ENCODE measurements at regions not wholly inside any gene's neighbourhood (a gene's known extent, or its start where the extent isn't known, plus 50 kb on each side); places are given as distances from the start of the nearest gene placed in this dataset.
"Not testable (repeated sequence)": the region's sequence is repeated elsewhere in the genome, so short reads cannot be mapped to it uniquely, and the experiment has no call there.

- H3K4me3 Mint-ChIP-seq; H3K27ac ChIP-seq (ENCODE audit: low read depth, low read length); H3K9me3 ChIP-seq (ENCODE audit: low read length); POLR2A ChIA-PET; H3K4me3 ChIP-seq (ENCODE audit: low read length); H3K9me3 Mint-ChIP-seq; H3K4me1 Mint-ChIP-seq; H3K36me3 ChIP-seq (ENCODE audit: insufficient read depth, low read length); H3K27me3 ChIP-seq (ENCODE audit: insufficient read depth, low read length, poor library complexity, severe bottlenecking); H3K36me3 Mint-ChIP-seq; H3K4me1 ChIP-seq (ENCODE audit: insufficient read depth, low read length); CTCF ChIA-PET; DNase-seq: not testable (repeated sequence)
- Mint-ChIP-seq H3K27me3 (peaks cover 8 to 21% of the 10 kb centered on the region in 2 donors), H3K27ac (peak overlapping the region in 1 of 8 donors; percentile 19)
These were observed 54.6 kb upstream of the CSRP2 start for GRCh38 chr12:76933392-76933791.

- Mint-ChIP-seq H3K27ac (no peak overlapping the region), H3K36me3 (no peaks in the 10 kb centered on the region), H3K9me3 (peaks cover 0 to 4% (median 0%) of the 10 kb centered on the region in 5 donors), H3K4me3 (no peak overlapping the region), H3K27me3 (peaks cover 2 to 29% of the 10 kb centered on the region in 2 donors), H3K4me1 (no peaks in the 10 kb centered on the region)
- Histone ChIP-seq H3K9me3 (ENCODE audit: low read length) (no peaks in the 10 kb centered on the region), H3K4me1 (ENCODE audit: insufficient read depth, low read length) (no peaks in the 10 kb centered on the region), H3K36me3 (ENCODE audit: insufficient read depth, low read length) (no peaks in the 10 kb centered on the region), H3K4me3 (ENCODE audit: low read length) (no peak overlapping the region), H3K27ac (ENCODE audit: low read depth, low read length) (no peak overlapping the region), H3K27me3 (ENCODE audit: insufficient read depth, low read length, poor library complexity, severe bottlenecking) (no peaks in the 10 kb centered on the region)
- ChIA-PET CTCF (no interaction called here), POLR2A (no interaction called here)
- no peak for DNase-seq
These were observed 50.7 kb upstream of the CSRP2 start for GRCh38 chr12:76929499-76929898.

All from CD8-positive, alpha-beta memory T cell (primary cell).